Daoy (cell line): ENCODE measurements at regions not wholly inside any gene's neighbourhood (a gene's known extent, or its start where the extent isn't known, plus 50 kb on each side); places are given as distances from the start of the nearest gene placed in this dataset.

ENCODE experiments used
- DNase-seq: peaks from one replicate; pipeline ENCODE4 v3.0.0-alpha.2; 2015; ENCODE audit warnings: low read depth

- DNase-seq: no peak
Measured at GRCh38 chr12:115857923-115858322, 419.6 kb downstream of the MED13L start.

DNA sequence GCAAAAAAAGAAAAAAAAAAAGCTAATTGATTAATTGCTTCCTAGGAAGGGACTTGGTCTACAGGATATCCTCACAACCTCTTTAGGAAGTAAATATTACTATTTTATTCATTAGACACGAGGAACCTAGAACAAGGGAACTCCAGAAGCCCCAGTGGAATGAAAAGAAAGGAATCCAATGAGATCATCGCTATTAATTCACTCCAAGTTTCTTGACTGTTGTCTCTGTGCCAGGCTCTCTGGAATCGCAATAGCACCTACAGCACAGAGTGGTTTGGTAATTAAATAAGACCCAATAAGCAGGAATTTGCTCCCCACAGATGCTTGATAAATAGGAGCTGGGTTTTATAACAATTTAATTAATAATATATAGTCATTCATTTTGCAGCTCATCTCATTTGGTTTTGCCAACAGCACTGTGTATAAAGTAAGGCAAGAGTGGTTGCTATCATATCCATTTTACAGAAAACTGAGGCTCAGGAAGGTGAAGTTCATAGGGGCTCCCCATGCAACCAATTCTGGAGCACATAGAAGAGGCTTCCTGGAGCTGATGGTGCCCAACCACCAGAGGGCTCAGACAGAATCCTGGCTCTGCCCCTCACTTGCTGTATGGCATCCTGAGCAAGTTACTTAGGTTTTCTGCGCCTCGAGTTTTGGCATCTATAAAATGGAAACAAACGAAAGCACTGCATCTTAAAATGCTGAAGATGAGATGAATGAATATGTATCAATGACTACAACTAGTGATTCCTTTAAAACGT is 420.2 kb downstream of the MED13L start:
- DNase-seq: no peak

- no peak for DNase-seq
Measured at GRCh38 chr12:115852054-115852453, 425.4 kb downstream of the MED13L start.

DNA sequence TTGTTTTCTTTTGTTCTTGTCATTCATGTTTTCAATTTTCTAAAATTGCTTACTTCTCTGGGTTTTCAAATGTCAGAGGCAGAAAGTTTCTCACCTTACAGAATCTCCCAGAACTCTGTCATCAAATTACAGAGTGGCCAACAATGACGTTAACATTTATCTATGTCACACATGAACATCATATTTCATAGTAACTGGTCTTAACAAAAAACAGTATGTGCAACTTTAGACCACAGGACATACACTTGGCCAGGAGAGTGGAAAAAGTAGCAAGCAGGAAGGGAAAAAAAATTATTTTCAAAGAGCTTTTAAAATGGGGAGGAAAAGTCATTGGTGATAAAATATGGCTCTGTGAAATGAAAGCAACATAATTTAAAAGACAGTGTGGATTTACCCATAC is 426.5 kb downstream of the MED13L start:
- DNase-seq: no peak

- DNase-seq: no peak
Measured at GRCh38 chr12:115849262-115849943, 428.1 kb downstream of the MED13L start.

DNA sequence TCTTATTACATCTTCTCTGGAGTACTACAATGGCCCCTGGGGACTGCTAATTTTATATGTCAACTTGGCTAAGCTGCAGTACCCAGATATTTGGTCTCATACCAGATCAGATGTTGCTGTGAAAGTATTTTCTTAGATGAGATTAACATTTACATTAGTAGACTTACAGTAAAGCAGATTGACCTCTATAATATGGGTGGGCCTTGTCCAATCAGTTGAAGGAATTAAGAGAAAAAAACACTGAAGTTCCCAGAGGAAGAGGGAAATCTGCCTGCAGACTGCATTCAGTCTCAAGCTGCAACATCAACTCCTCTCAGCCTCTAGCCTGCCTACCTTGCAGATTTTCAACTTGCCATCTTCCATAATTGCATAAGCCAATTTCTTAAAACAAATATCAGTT is 430.1 kb downstream of the MED13L start:
- DNase-seq: no peak

DNA sequence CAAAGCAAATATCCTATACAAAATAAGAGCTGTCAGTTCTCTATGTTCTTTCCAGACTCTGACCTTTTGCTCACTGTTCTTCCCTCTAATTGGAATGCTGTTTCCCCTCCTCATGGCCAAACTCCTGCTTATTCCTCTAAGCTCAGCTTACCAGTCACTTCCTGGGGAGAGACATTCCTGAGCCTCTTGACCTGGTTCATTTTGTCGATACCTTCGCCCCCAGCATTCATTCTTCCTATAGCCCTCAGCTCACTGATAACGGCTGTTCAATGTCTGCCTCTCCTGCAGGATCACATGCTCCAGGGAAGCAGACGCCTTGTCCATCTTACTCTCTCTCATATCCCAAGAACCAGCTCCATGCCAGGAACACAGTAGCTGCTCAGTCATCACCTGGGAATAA is 431.0 kb downstream of the MED13L start:
- no peak for DNase-seq

GRCh38 chr12:115840159-115840558 is 437.3 kb downstream of the MED13L start:
- DNase-seq: peak; percentile 66

DNA sequence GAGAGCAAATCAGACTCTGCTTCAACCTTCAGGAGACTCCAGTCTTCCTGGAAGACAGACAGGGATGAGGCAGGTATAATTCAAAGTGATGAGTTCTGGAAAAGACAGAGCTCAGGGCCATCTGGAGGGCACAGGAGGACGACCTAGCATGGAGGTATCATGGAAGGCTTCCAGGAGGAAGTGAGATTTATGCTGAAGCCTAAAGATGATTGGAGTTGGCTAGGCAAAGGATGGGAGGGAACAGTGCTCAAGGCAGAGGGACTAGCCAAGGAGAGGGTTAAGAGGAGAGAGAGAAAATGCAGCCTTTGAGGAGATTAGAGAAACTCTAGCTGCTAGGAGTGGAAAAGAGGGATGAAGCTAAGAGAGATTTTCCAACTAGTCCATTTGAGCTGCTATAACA is 438.5 kb downstream of the MED13L start:
- DNase-seq: no peak

DNA sequence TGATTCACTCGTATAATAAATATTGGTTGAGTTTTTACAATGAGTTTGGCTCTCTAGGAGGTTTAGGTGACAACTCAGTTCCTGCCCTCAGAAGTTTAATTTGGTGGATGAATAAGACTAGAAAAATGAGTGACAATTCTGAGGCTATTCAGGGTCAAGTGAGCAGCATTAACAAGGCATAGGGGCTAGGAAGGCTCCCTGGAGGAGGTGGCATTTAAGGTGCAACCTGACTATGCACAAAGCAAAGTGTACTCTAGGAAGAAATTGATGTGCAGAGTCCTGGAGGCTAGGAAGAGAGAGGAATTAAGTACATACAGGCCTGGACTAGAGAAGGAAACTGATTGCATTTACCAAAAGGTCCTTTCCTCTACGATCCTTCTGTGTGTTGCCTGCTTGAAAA is 440.3 kb downstream of the MED13L start:
- DNase-seq: no peak

DNA sequence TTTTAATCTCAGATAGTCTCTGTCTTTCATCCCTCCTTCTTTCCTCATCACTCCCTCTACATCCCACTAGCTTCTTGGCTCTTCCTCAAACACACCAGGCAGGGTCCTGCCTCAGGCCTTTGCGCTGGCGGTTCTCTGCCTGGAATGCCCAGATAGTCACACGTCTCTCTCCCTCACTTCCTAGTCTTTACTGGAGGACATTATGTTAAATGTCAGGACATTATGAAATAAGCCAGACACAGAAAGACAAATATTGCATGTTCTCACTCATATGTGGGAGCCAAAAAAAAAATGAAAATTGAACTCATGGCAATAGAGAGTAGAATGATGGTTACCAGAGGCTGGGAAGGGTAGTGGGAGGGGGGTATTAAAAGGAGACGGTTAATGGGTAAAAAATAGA is 442.0 kb downstream of the MED13L start:
- DNase-seq: no peak

DNA sequence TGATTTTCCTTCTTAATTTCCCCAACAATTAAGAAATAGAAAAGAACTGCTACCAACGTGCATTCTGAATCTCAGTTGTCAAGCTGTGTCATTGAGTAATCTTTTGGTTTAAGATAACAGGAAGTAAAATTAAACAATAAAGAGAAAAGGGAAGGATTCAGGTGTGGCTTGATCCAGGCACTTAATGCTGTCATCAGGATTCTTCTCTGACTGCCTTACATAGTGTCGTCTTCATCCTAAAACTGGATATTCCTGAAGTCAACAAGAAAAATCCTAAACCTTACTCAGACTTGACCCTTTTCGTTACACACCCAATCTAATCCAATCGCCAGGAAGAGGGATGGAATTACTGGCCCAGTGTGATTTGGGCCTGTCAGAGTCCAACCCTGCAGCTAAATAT is 443.8 kb downstream of the MED13L start:
- no peak for DNase-seq

- DNase-seq: no peak
Measured at GRCh38 chr12:115830633-115831032, 446.9 kb downstream of the MED13L start.

DNA sequence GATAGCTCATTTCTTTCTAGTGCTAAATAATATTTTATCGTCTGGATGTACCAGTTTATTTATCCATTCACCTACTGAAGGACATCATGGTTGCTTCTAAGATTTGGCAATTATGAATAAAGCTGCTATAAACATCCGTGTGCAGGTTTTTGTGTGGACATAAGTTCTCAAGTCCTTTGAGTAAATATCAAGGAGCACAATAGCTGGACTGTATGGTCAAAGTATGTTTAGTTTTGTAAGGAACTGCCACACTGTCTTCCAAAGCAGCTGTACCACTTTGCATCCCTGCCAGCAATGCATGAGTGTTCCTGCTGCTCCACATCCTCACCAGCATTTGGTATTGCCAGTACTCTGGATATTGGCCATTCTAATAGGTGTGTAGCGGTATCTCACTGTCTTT is 447.4 kb downstream of the MED13L start:
- no peak for DNase-seq

- DNase-seq: no peak
Measured at GRCh38 chr12:115828168-115828567, 449.3 kb downstream of the MED13L start.

- no peak for DNase-seq
Measured at GRCh38 chr12:115824936-115825602, 452.4 kb downstream of the MED13L start.

DNA sequence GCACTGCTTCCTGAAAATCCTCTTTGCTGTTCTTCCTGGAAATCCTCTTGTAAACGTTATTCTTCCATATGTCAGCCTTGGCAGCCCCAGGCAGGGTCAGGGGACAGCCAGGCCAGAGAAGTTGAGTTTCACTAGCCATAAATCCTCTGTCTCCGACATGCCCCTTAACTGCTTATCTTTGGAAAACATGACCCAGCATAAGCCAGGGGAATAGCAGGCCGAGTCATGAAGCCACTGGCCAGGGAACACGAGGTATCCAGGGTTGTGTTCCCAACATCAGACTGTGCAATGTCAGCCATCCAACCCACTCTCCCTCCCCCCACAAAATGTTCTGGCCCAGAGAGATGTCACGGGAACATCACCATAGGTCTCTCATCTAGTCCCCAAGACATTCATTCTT is 453.9 kb downstream of the MED13L start:
- DNase-seq: no peak

DNA sequence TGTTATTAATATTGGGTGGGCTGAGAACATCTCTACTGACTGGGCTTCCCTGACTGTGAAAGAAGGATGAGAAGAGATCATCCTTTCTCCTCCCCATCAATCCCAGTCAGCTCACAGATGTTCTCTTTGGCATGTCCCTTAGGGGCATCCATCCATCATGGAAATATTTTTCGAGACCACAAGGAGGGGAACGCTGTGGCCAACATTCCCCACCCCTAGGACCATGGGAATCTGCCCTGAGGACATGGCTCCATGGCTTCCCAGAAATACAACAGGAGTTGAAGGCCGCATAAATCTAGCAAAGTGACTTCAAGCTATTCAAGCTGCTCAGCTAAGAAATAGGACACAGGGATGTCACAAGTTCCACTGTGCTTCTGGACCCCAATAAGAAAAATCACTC is 456.8 kb downstream of the MED13L start:
- DNase-seq: no peak

DNA sequence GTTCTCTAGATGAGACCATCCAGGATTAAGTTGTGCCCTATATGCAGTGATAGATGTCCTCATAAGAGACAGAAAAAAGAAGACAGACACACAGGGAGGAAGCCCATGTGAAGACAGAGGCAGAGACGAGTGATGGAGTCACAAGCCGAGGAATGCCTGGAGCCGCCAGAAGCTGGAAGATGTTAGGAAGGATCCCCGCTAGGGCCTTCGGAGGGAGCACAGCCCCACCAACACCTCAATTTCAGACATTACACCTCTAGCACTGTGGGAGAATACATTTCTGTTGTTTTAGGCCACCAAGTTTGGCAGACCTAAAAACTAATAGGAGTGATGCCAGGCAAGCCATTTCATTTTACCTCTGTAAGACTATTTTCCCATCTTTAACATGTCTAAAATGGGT is 458.5 kb downstream of the MED13L start:
- no peak for DNase-seq

- no peak for DNase-seq
Measured at GRCh38 chr12:115817389-115817788, 460.1 kb downstream of the MED13L start.

DNA sequence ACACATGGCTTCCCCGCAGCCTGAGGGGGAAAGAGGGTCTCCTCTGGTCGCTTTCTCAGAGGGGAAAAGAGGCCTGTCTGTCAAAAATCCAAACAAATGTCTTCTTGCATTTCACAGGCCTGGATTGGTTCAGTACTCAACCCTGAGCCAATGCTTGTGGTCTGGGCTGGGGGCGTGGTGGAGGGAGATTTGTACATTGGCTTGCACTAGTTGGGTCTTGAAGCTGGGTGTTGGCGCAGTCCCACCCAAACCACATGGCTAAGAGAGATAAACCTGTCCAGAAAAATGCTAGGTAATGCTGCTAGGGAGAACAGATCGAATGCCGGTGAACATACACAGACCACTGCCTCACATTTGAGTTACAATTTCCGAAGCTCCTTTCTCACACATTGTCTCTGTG is 461.6 kb downstream of the MED13L start:
- no peak for DNase-seq

GRCh38 chr12:115813256-115813655 is 464.2 kb downstream of the MED13L start:
- peak; percentile 27 for DNase-seq

DNA sequence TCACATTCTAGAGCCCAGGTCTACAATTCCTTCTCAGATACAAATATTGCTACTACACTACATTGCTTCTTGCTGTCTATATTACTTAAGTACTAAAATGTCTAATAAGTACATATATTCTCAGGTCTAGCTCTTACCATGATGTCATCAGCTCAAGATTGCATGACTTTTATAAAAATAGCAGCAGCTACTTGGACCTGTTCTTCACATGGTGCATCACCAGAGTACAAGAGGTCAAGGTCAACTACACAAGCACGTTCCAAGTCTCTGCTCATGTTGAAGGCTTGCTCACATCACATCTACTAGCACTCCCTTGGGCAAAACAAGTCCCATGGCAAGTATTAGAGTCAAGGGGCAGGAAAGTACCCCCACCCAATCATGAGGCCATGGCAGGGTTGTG is 465.6 kb downstream of the MED13L start:
- no peak for DNase-seq
